ENCODE measurements at regions not wholly inside any gene's neighbourhood (a gene's known extent, or its start where the extent isn't known, plus 50 kb on each side); places are given as distances from the start of the nearest gene placed in this dataset.

DNA sequence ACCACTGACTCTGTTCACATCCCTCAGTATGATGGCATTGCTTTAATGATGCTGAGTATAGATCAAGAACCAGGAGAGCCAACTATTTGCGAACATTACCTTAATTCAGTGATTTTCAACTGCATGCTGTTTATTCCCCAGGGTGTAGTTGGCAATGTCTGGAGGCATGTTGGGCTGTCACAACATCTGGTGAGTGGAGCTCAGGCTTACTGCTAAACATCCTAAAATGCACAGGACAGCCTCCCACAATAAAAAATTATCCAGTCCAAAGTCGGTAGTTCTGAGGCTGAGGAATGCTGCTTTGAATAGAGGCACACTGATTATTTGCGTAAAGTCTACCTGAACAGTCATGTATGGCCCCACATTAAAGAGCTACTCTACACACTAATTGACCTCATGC, 94.8 kb upstream of the OPRM1 start:
- TF ChIP-seq, protein P1, sequence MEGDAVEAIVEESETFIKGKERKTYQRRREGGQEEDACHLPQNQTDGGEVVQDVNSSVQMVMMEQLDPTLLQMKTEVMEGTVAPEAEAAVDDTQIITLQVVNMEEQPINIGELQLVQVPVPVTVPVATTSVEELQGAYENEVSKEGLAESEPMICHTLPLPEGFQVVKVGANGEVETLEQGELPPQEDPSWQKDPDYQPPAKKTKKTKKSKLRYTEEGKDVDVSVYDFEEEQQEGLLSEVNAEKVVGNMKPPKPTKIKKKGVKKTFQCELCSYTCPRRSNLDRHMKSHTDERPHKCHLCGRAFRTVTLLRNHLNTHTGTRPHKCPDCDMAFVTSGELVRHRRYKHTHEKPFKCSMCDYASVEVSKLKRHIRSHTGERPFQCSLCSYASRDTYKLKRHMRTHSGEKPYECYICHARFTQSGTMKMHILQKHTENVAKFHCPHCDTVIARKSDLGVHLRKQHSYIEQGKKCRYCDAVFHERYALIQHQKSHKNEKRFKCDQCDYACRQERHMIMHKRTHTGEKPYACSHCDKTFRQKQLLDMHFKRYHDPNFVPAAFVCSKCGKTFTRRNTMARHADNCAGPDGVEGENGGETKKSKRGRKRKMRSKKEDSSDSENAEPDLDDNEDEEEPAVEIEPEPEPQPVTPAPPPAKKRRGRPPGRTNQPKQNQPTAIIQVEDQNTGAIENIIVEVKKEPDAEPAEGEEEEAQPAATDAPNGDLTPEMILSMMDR (IDR thresholded peaks at IDR 0.05): no peak
- TF ChIP-seq EP300 (IDR thresholded peaks at IDR 0.05): no peak
- TF ChIP-seq POLR2A (IDR thresholded peaks at IDR 0.05): no peak
- TF ChIP-seq POLR2AphosphoS5 (IDR thresholded peaks at IDR 0.05): no peak
